NCI-H2107 treated with DMSO at 0.1 percent for 48 hours (cell line): ENCODE measurements at regions not wholly inside any gene's neighbourhood (a gene's known extent, or its start where the extent isn't known, plus 50 kb on each side); places are given as distances from the start of the nearest gene placed in this dataset.

Experiments
- DNase-seq: peaks from one replicate; lab custom pipeline; 2025; ENCODE audit not compliant: unreplicated experiment; lab: John Stamatoyannopoulos, UW

DNA sequence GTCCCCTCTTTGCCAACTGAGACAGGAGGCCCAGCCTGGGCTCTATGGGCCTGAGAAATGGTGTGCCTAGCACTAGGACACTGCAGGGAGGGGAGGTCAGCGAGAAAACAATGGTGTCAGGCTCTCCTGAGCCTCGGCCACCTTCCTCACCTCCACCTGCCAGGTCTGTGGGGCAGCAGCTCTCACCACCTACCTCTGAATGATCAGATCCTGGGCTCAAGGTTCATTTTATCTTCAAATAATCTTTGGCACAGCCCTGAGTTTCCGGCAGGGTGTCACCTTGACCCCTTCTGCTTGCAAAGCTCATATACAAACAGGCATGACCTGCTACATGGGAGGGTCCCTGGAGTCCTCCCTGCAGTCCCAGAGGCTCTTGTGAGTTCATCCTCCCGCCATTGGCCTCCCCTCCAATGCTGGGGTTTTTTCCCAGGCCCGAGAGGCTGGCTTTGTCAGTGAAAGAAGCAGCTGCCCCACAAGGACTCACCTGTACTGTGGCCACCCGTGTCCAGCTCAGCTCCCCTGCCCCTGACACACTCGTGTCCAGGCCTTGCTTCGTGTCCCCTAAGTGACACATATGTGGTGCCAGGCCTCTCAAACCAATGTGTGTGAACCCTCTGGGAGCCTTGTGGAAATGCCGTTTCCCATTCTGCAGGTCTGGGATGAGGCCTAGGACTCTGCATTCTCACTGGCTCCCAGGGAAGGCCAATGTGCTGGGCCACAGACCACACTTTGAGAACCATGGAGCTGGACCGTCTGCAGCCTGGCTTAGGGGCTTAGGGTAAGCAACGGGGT lies 176.8 kb upstream of the CIBAR2 start:
- DNase-seq, result no peak

GRCh38 chr16:85289760-85290625 lies 177.7 kb upstream of the CIBAR2 start:
- DNase-seq, result no peak

DNA sequence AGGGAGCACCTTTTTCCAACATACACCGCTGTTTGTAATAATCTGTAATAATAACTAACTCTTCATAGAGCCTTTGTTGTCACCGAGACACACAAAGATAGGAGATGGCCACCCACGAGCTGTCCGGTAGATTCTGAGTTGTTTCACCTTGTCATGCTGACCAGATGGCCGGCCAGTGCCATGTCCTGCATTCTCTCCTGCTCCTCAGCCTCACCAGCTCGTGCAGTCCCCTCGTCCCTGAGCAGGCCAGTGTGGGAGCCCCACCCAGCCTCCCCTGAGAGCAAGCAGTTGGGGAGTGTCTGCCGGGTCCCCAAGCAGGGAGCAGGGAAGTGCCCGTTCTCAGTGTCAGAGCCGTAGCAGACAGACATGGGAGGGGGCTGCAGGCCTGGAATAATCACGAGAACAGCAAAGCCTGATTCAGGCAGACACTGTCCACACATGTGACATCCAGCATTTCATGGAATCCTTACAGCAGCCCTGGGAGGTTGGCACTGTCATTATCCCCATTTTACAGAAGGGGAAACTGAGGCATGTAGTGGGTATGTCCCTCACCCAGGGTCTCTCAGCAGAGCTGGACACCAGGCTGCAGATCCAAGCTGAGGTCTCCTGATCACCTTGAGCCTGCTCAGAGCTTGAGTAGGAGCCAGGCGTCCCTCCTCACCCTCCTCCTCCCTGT lies 178.5 kb upstream of the CIBAR2 start:
- no peak for DNase-seq

- no peak for DNase-seq
Measured at GRCh38 chr16:85291302-85292148, 179.3 kb upstream of the CIBAR2 start.

GRCh38 chr16:85293458-85293857 lies 181.2 kb upstream of the CIBAR2 start:
- no peak for DNase-seq

DNA sequence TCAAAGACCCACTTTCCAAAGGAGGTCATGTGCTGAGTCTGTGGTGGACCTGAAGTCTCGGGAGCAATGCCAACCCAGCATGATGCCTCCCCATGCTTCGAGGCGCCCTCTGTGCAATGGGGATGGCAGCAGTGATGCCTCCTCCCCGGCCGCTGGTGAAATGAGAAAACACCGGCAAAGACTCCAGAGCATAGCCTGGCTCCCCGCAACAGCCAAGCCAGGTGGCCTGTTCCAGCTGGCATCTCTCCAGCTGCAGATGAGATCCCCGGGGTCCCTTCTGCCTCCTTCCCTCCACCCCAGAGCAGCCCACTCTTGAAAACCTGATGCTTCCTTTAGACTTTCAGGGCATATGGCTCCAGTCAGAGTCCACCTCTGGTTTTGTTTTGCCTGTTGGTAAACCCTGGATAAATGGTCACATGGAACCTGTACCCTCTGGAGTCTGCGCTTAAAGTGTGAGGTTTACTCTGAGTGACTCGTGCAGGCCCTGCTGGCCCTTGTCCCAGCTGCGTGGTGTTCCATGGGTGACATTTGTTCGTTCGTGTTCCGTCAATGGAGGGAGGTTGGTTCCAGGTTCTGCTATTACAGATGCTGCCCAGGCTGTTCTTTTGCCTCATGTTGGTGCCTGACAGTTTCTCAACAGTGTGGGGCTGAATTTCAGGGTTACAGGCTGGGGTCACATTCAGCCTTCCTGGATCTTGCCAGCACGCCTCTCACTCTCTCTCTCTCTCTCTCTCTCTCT lies 181.8 kb upstream of the CIBAR2 start:
- no peak for DNase-seq

DNA sequence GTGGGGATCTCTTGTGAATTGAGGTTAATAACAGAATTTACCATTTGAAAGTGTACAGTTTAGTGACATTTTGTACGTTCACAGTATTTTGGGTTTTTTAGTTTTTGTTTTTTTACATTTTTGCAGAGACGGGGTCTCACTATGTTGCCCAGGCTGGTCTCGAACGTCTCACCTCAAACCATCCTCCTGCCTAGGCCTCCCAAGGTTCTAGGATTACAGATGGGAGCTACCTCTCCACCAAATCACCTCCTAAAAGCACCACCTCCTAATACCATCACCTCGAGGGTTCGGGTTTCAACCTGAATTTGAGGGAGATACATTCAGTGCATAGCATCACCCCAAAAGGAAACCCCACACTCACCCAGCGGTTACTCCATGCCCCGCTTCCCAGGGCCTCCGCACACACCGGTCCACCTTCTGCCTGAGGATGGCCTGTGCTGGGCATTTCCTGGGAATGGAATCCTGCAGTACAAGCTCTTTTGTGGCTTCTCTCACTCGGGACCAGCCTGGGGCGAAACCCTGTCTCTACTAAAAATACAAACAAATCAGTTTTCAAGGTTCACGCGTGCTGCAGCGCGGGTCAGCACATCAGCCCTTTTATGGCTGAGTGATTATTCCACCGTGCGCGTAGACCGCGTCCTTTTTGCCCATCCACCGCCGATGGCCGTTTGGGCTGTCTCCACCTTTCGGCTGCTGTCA lies 182.7 kb upstream of the CIBAR2 start:
- no peak for DNase-seq

GRCh38 chr16:85296859-85297660 lies 184.8 kb upstream of the CIBAR2 start:
- no peak for DNase-seq

DNA sequence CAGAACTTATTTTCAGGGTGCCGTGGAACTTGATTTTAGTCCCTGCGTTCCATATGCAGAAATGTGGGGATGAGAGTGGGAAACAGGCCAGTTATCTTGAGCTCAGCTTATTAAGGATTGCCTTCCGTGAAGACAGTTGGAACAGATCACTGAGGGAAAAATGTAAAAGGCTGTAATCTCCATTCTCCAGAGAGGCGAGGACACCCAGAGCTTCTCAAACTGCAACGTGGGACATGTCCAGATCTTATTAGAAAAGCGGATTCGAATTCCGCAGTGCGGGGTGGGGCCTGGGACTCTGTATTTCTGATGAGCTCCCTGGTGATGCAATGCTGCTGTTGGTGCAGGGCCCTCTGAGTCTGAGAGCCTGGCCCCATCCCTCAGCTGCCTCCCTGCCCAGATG lies 185.6 kb upstream of the CIBAR2 start:
- DNase-seq, result no peak

GRCh38 chr16:85300406-85300968 lies 188.2 kb upstream of the CIBAR2 start:
- no peak for DNase-seq

- DNase-seq, result peak; percentile 63
Measured at GRCh38 chr16:85301231-85301630, 189.0 kb upstream of the CIBAR2 start.

- no peak for DNase-seq
Measured at GRCh38 chr16:85302018-85302847, 190.0 kb upstream of the CIBAR2 start.

- no peak for DNase-seq
Measured at GRCh38 chr16:85302848-85303353, 190.6 kb upstream of the CIBAR2 start.

GRCh38 chr16:85303354-85303883 lies 191.1 kb upstream of the CIBAR2 start:
- no peak for DNase-seq

GRCh38 chr16:85304337-85304736 lies 192.1 kb upstream of the CIBAR2 start:
- peak; percentile 59 for DNase-seq

GRCh38 chr16:85306071-85306792 lies 194.0 kb upstream of the CIBAR2 start:
- no peak for DNase-seq
